C1 segment of cervical spinal cord (tissue), 14 donors: ENCODE measurements at regions not wholly inside any gene's neighbourhood (a gene's known extent, or its start where the extent isn't known, plus 50 kb on each side); places are given as distances from the start of the nearest gene placed in this dataset.
"Not testable (repeated sequence)": the region's sequence is repeated elsewhere in the genome, so short reads cannot be mapped to it uniquely, and the experiment has no call there.

Experiments
- DNase-seq, 14 donors: peaks; one replicate each; lab custom pipeline; 2025; lab: John Stamatoyannopoulos, UW

GRCh38 chr12:34303091-34303870, 281.0 kb downstream of the ALG10 start:
- DNase-seq = no peak

DNA sequence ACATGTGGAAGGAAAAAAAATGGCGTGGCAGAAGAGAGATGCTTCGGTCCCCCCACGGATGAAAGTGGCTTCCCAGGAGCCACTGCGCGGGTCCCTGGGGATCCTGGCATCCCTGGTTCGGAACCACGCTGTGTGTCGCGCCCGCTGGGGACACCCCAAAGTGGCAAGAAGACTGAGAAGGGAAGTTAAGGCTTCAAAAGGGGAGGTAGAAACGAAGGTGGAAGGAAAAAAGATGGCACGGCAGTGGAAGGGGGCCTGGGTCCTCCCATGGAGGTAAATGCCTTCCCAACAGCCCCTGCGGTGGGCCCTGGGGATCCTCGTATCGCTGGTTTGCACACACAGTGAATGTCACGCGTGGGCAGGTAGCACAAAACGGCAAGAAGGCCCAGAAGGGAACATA, 281.7 kb downstream of the ALG10 start:
- DNase-seq = no peak

DNA sequence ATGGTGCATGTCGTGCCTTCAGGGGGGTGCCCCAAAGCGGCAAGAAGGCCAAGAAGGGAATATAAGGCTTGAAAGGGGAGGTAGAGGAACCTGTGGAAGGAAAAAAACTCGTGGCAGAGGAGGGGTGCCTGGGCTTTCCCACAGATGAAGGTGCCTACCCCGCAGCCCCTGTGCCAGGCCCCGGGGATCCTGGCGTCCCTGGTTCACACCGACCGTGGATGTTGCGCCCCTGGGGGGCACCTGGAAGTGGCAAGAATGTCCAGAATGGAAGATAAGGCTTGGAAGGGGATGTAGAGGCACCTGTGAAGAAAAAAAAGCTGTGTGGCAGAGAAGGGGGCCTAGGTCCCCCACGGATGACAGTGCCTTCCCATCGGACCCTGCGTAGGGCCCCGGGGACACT, 282.2 kb downstream of the ALG10 start:
- no peak for DNase-seq

DNA sequence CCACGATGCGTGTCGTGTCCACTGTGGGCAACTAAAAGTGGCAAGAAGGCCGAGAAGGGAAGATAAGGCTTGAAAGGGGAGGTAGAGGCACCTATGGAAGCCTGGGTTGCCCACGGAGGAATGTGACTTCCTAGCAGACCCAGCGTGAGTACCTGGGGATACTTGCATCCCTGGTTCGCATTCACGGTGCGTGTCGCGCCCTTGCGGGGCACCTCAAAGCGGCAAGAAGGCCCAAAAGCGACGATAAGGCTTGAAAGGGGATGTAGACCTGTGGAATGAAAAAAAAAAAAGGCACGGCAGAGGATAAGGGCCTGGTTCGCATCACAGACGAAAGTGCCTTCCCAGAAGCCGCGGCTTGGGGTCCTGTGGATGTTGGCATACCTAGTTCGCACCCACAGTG, 282.9 kb downstream of the ALG10 start:
- no peak for DNase-seq

- DNase-seq = no peak
Measured at GRCh38 chr12:34306133-34306830, 284.0 kb downstream of the ALG10 start.

- not testable (repeated sequence) for DNase-seq
Measured at GRCh38 chr12:34309806-34310804, 287.8 kb downstream of the ALG10 start.

- no peak for DNase-seq
Measured at GRCh38 chr12:34311337-34311736, 289.0 kb downstream of the ALG10 start.

GRCh38 chr12:34327671-34328070, 305.4 kb downstream of the ALG10 start:
- DNase-seq = no peak

DNA sequence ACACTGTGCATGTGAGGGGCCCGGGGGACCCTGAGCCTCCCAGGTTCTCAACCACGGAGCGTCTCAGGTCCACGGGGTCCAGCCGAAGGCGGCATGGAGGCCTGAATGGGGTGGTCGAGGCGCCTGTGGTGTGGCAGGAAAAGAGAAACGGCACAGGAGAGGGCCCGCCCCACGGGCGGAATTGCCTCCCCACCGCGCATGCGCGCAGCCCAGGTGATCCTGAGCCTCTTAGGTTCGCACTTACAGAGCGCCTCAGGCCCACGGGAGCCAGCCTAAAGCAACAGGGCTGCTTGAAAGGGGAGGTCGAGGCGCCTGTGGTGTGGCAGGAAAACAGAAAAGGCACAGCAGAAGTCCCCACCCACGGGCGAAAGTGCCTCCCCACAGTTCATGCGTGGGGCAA, 311.0 kb downstream of the ALG10 start:
- DNase-seq = no peak

DNA sequence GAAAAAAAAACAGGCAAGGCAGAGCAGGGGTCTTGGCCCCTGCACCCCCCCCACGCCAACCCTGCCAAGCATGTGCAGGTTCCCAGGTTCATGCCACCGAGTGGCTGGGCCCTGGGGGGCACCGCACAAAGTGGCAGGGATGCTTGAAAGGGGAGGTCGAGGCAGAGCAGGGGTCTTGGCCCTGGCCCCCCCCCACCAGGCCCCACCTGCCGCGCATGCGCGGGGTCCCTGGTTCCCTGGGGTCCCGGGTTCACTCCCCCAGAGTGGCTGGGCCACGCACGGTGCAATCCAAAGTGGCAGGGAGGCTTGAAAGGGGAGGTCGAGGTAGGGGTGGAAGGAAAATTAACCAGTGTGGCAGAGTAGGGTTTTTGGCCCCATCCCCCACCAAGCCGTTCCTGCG, 312.2 kb downstream of the ALG10 start:
- DNase-seq = no peak

GRCh38 chr12:34334953-34335743, 312.9 kb downstream of the ALG10 start:
- no peak for DNase-seq

GRCh38 chr12:34335819-34336262, 313.5 kb downstream of the ALG10 start:
- DNase-seq = no peak

GRCh38 chr12:34336619-34337465, 314.5 kb downstream of the ALG10 start:
- no peak for DNase-seq

DNA sequence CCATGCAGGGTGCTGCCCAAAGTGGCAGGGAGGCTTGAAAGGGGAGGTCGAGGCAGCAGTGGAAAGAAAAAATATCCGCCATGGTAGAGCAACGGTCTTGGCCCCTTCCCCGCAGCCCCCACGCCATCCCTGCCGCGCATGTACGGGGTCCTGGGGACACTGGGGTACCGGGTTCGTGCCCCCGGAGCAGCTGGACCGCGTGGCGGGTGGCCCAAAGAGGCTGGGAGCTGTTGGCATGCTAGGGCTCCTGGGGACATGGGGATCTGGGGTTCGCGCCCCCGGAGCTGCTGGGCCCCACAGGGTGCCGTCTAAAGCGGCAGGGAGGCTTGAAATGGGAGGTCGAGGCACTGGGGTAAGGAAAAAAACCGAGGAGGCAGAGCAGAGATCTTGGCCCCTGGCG, 316.5 kb downstream of the ALG10 start:
- DNase-seq = no peak

DNA sequence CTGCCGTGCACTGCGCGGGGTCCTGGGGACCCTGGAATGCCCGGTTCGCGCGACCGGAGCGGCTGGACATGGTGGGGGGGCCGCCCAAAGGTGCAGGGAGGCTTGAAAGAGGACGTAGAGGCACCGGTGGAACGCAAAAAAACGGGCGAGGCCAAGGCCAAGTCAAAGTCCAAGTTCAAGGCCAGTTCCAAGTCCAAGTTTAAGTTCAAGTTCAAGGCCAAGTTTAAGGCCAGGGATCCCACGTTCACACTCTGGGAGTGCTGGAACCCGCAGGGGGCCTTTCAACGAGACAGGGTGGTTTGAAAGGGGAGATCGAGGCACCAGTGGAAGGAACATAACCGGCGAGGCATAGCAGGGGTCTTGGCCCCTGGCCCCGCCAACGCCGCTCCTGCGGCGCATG, 317.6 kb downstream of the ALG10 start:
- DNase-seq = no peak

- no peak for DNase-seq
Measured at GRCh38 chr12:34340534-34341361, 318.5 kb downstream of the ALG10 start.

DNA sequence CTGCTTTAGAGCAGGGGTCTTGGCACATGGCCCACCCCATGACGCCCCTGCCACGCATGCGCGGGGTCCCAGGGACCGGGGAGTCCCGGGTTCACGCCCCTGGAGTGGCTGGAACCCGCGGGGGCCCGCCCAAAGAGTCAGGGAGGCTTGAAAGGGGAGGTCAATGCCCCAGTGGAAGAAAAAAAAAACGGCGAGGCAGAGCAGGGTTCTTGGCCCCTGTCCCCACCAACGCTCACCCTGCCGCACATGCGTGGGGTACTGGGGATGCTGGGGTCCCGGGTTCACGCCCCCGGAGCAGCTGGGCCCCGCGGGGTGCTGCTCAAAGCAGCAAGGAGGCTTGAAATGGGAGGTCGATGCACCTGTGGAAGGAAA, 319.1 kb downstream of the ALG10 start:
- DNase-seq = no peak

DNA sequence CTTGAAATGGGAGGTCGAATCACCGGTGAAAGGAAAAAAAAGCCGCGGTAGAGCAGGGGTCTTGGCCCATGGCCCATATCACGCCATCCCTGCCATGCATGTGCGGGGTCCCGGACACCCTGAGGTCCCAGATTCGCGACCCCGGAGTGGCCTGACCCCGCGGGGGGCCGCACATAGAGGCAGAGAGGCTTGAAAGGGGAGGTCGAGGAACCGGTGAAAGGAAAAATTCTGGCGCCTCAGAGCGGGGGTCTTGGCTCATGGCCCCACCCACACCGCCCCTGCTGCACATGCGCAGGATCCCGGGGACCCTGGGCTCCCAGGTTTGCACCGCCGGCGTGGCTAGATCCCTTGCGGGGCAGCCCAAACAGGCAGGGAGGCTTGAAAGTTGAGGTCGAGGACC, 319.8 kb downstream of the ALG10 start:
- DNase-seq = no peak

GRCh38 chr12:34343345-34343744, 321.0 kb downstream of the ALG10 start:
- DNase-seq = no peak
